WTC11 (cell line): ENCODE measurements at regions not wholly inside any gene's neighbourhood (a gene's known extent, or its start where the extent isn't known, plus 50 kb on each side); places are given as distances from the start of the nearest gene placed in this dataset.

ENCODE experiments used
- ATAC-seq: fragments of 200-7000 bp; cut with Tn5 transposase; 2 replicates; pipeline ENCODE4 v1.10.0; 2021; ENCODE audit warnings: mild to moderate bottlenecking, moderate library complexity
- CTCF ChIA-PET: fragments of 300-600 bp; sonication (Branson Sonifier 250); formaldehyde crosslinking; loops from one replicate; lab custom pipeline; 2021; ENCODE audit warnings: antibody characterized with exemption; lab: Charles Lee
- POLR2A ChIA-PET: fragments of 350-600 bp; sonication (Branson Sonifier 250); formaldehyde crosslinking; loops from one replicate; lab custom pipeline; 2021; ENCODE audit warnings: antibody characterized with exemption; lab: Charles Lee
- DNase-seq: peaks from one replicate; pipeline ENCODE4 v3.0.0; 2021; ENCODE audit warnings: low spot score
- H3K27ac Mint-ChIP-seq: 2 replicates; pipeline ENCODE4 v1.8.0; 2021; ENCODE audit warnings: mixed read lengths
- H3K27me3 Mint-ChIP-seq: 2 replicates; pipeline ENCODE4 v1.8.0; 2021; ENCODE audit warnings: low read depth, mild to moderate bottlenecking, moderate library complexity, mixed read lengths
- H3K36me3 Mint-ChIP-seq: 2 replicates; pipeline ENCODE4 v1.8.0; 2021; ENCODE audit warnings: mixed read lengths
- H3K4me1 Mint-ChIP-seq: 2 replicates; pipeline ENCODE4 v1.8.0; 2022; ENCODE audit warnings: mixed read lengths
- H3K4me3 Mint-ChIP-seq: 2 replicates; pipeline ENCODE4 v1.8.0; 2021; ENCODE audit warnings: mild to moderate bottlenecking, moderate library complexity, mixed read lengths
- H3K9me3 Mint-ChIP-seq: 2 replicates; pipeline ENCODE4 v1.8.0; 2021; ENCODE audit warnings: mixed read lengths
- CBFB ChIP-seq: sonication (generic); formaldehyde crosslinking; IDR thresholded peaks from 2 replicates; pipeline ENCODE4 v1.8.1; 2022; ENCODE audit warnings: mild to moderate bottlenecking, low read depth, missing genetic modification reagents
- MAX ChIP-seq: sonication (generic); formaldehyde crosslinking; IDR thresholded peaks from 2 replicates; pipeline ENCODE4 v1.8.0; 2022; ENCODE audit warnings: mild to moderate bottlenecking, missing genetic modification reagents
- NFYB ChIP-seq: sonication (generic); formaldehyde crosslinking; conservative IDR thresholded peaks from 2 replicates; pipeline ENCODE4 v1.8.0; 2022; ENCODE audit warnings: low read depth, missing genetic modification reagents
- PRRX2 ChIP-seq: fragments of 250-450 bp; sonication (Bioruptor Pico); IDR thresholded peaks from 2 replicates; pipeline ENCODE4 v1.8.0; 2021; ENCODE audit warnings: mild to moderate bottlenecking
- SP1 ChIP-seq: sonication (generic); formaldehyde crosslinking; conservative IDR thresholded peaks from 2 replicates; pipeline ENCODE4 v1.8.1; 2022; ENCODE audit warnings: missing genetic modification reagents
- TEAD1 ChIP-seq: sonication (generic); formaldehyde crosslinking; IDR thresholded peaks from 2 replicates; pipeline ENCODE4 v1.8.0; 2022; ENCODE audit warnings: mild to moderate bottlenecking, missing genetic modification reagents
- TP53 ChIP-seq: sonication (generic); formaldehyde crosslinking; IDR thresholded peaks from 2 replicates; pipeline ENCODE4 v1.8.1; 2023; ENCODE audit warnings: mild to moderate bottlenecking, missing genetic modification reagents
- ZNF121 ChIP-seq: sonication (generic); formaldehyde crosslinking; IDR thresholded peaks from 2 replicates; pipeline ENCODE4 v1.8.0; 2023; ENCODE audit warnings: missing genetic modification reagents
- ZNF263 ChIP-seq: sonication (generic); formaldehyde crosslinking; IDR thresholded peaks from 2 replicates; pipeline ENCODE4 v1.8.1; 2022; ENCODE audit warnings: low read depth, mild to moderate bottlenecking, moderate library complexity, missing genetic modification reagents
- ZNF317 ChIP-seq: sonication (generic); formaldehyde crosslinking; IDR thresholded peaks from 2 replicates; pipeline ENCODE4 v1.8.1; 2023; ENCODE audit warnings: low read depth, mild to moderate bottlenecking, moderate library complexity, missing genetic modification reagents, borderline replicate concordance
- ZNF671 ChIP-seq: fragments of 250-450 bp; sonication (Bioruptor Pico); IDR thresholded peaks from 2 replicates; pipeline ENCODE4 v1.8.0; 2021; ENCODE audit warnings: mild to moderate bottlenecking
- ZSCAN18 ChIP-seq: fragments of 250-450 bp; sonication (Bioruptor Pico); IDR thresholded peaks from 2 replicates; pipeline ENCODE4 v2.1.2; 2022; ENCODE audit warnings: mild to moderate bottlenecking, moderate library complexity
- TF ChIP-seq, protein P1 (sequence below): sonication (generic); formaldehyde crosslinking; IDR thresholded peaks from 2 replicates; pipeline ENCODE4 v1.8.1; 2023; ENCODE audit warnings: mild to moderate bottlenecking, missing genetic modification reagents
- TF ChIP-seq, protein P2 (sequence below): fragments of 250-450 bp; sonication (Bioruptor Pico); IDR thresholded peaks from 2 replicates; pipeline ENCODE4 v1.8.0; 2021; ENCODE audit warnings: mild to moderate bottlenecking
- TF ChIP-seq, protein P3 (sequence below): sonication (generic); formaldehyde crosslinking; conservative IDR thresholded peaks from 2 replicates; pipeline ENCODE4 v1.8.1; 2023; ENCODE audit warnings: mild to moderate bottlenecking, low read depth, missing genetic modification reagents, moderate library complexity

GRCh38 chr9:1732670-1733069 is 282.5 kb upstream of the SMARCA2 start:
- Mint-ChIP-seq H3K36me3 (no peaks in the 10 kb centered on the region), H3K4me1 (no peaks in the 10 kb centered on the region), H3K4me3 (no peak overlapping the region), H3K27me3 (peaks cover 22% of the 10 kb centered on the region), H3K27ac (no peak overlapping the region), H3K9me3 (no peaks in the 10 kb centered on the region)
- TF ChIP-seq TP53 (CRISPR knock-in tag) (no peak), CBFB (CRISPR knock-in tag) (no peak), TEAD1 (CRISPR knock-in tag) (no peak), NFYB (CRISPR knock-in tag) (no peak), ZNF121 (CRISPR knock-in tag) (no peak), ZSCAN18 (CRISPR knock-in tag) (no peak), ZNF671 (no peak), ZNF263 (no peak), SP1 (CRISPR knock-in tag) (no peak), PRRX2 (no peak), ZNF317 (no peak)
- TF ChIP-seq, protein P1, sequence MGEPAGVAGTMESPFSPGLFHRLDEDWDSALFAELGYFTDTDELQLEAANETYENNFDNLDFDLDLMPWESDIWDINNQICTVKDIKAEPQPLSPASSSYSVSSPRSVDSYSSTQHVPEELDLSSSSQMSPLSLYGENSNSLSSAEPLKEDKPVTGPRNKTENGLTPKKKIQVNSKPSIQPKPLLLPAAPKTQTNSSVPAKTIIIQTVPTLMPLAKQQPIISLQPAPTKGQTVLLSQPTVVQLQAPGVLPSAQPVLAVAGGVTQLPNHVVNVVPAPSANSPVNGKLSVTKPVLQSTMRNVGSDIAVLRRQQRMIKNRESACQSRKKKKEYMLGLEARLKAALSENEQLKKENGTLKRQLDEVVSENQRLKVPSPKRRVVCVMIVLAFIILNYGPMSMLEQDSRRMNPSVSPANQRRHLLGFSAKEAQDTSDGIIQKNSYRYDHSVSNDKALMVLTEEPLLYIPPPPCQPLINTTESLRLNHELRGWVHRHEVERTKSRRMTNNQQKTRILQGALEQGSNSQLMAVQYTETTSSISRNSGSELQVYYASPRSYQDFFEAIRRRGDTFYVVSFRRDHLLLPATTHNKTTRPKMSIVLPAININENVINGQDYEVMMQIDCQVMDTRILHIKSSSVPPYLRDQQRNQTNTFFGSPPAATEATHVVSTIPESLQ: no peak
- TF ChIP-seq, protein P2, sequence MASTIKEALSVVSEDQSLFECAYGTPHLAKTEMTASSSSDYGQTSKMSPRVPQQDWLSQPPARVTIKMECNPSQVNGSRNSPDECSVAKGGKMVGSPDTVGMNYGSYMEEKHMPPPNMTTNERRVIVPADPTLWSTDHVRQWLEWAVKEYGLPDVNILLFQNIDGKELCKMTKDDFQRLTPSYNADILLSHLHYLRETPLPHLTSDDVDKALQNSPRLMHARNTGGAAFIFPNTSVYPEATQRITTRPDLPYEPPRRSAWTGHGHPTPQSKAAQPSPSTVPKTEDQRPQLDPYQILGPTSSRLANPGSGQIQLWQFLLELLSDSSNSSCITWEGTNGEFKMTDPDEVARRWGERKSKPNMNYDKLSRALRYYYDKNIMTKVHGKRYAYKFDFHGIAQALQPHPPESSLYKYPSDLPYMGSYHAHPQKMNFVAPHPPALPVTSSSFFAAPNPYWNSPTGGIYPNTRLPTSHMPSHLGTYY (CRISPR knock-in tag): no peak
- POLR2A ChIA-PET: interaction anchor here (1.3 kb wide), 1 partner anchor 105 kb away, joined by 3 read pairs; no protein-coding TSS in a partner anchor
- no peak for ATAC-seq
- CTCF ChIA-PET: no interaction called here
- DNase-seq: no peak

- Mint-ChIP-seq H3K4me3 (no peak overlapping the region), H3K4me1 (no peaks in the 10 kb centered on the region), H3K27me3 (peaks cover 45% of the 10 kb centered on the region), H3K36me3 (no peaks in the 10 kb centered on the region), H3K27ac (no peak overlapping the region), H3K9me3 (peaks cover 3% of the 10 kb centered on the region; the same call in 1 of the 2 replicates)
- TF ChIP-seq, protein P3, sequence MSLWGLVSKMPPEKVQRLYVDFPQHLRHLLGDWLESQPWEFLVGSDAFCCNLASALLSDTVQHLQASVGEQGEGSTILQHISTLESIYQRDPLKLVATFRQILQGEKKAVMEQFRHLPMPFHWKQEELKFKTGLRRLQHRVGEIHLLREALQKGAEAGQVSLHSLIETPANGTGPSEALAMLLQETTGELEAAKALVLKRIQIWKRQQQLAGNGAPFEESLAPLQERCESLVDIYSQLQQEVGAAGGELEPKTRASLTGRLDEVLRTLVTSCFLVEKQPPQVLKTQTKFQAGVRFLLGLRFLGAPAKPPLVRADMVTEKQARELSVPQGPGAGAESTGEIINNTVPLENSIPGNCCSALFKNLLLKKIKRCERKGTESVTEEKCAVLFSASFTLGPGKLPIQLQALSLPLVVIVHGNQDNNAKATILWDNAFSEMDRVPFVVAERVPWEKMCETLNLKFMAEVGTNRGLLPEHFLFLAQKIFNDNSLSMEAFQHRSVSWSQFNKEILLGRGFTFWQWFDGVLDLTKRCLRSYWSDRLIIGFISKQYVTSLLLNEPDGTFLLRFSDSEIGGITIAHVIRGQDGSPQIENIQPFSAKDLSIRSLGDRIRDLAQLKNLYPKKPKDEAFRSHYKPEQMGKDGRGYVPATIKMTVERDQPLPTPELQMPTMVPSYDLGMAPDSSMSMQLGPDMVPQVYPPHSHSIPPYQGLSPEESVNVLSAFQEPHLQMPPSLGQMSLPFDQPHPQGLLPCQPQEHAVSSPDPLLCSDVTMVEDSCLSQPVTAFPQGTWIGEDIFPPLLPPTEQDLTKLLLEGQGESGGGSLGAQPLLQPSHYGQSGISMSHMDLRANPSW (CRISPR knock-in tag): no peak
- no peak for TF ChIP-seq MAX
- ATAC-seq (no peak), DNase-seq (no peak)
- CTCF ChIA-PET: no interaction called here
- POLR2A ChIA-PET: no interaction called here
Measured at GRCh38 chr9:1738511-1739100, 276.5 kb upstream of the SMARCA2 start.
